ENCODE measurements at regions not wholly inside any gene's neighbourhood (a gene's known extent, or its start where the extent isn't known, plus 50 kb on each side); places are given as distances from the start of the nearest gene placed in this dataset.

DNA sequence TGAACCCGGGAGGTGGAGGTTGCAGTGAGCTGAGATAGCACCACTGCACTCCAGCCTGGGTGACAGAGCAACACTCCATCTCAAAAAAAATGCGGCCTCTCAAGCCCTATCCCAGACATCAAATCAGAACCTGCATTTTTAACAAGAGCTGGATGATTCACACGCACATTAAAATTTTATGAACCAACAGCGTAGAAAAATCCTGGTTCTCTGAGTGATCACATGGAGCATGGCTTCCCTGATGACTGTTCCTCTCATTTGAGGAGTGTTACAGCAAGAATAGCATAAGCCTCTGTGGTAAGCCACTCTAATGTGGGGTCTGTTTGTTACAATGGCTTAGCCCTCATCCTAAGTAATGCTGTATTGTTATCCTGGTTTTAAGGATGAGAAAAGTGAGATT is 163.6 kb downstream of the BRMS1L start:
- no peaks in the 10 kb centered on the region for H4K20me1 ChIP-seq (ENCODE audit: low read depth)
- Mint-ChIP-seq H3K27ac (no peak overlapping the region), H3K9me3 (no peaks in the 10 kb centered on the region)

DNA sequence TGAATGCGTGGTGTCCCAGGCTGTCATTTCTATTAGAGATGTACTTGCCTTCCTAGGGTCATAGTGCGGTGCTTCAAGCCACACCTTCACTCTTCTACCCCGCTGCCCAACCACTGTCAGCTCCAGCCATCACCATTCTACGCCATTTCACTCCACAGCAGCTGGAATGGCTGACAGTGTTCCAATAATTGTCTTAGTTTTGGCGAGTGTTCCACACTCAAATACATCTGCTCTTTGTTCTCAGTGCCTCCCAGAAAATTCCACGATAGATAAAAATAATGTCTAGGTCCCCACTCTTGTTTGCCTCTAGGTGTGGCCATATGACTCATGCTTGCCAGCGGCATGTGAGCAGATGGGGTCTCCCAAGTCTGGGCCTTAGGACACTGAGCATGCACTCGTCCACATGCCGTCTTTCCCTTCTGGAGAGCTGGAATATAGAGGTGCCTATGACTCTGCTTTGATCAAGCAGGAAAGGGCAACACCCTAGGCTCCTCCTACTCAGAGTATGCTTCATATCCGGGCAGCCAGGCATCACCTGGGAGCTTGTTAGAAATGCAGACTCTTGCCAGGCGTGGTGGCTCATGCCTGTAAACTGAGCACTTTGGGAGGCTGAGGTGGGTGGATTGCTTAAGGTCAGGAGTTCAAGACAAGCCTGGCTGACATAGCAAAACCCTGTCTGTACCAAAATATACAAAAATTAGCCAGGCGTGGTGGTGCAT is 163.0 kb downstream of the BRMS1L start:
- no peaks in the 10 kb centered on the region for H3K36me3 ChIP-seq
- Mint-ChIP-seq H3K4me1 (peaks cover 15% of the 10 kb centered on the region), H3K4me3 (no peak overlapping the region), H3K27me3 (ENCODE audit: insufficient read depth, low read depth) (peaks cover 6% of the 10 kb centered on the region), H3K9me3 (no peaks in the 10 kb centered on the region), H3K36me3 (no peaks in the 10 kb centered on the region), H3K27ac (no peak overlapping the region)
- H3K9ac ChIP-seq = no peak overlapping the region
- H4K20me1 ChIP-seq (ENCODE audit: low read depth) = no peaks in the 10 kb centered on the region
- H3K27me3 ChIP-seq = no peaks in the 10 kb centered on the region
- H3K4me1 ChIP-seq = peaks cover 23% of the 10 kb centered on the region
- peaks cover 5% of the 10 kb centered on the region for H3F3A ChIP-seq (ENCODE audit: low read depth)
- no peaks in the 10 kb centered on the region for H3K79me2 ChIP-seq (ENCODE audit: low read depth)
- H3K9me3 ChIP-seq (ENCODE audit: low read depth) = no peaks in the 10 kb centered on the region
- DNase-seq (ENCODE audit: low spot score) = no peak
- no peak overlapping the region for H3K4me2 ChIP-seq
- H2AFZ ChIP-seq (replicated peaks) = no peak overlapping the region
- no peak overlapping the region for H3K27ac ChIP-seq
- TF ChIP-seq, protein P1, sequence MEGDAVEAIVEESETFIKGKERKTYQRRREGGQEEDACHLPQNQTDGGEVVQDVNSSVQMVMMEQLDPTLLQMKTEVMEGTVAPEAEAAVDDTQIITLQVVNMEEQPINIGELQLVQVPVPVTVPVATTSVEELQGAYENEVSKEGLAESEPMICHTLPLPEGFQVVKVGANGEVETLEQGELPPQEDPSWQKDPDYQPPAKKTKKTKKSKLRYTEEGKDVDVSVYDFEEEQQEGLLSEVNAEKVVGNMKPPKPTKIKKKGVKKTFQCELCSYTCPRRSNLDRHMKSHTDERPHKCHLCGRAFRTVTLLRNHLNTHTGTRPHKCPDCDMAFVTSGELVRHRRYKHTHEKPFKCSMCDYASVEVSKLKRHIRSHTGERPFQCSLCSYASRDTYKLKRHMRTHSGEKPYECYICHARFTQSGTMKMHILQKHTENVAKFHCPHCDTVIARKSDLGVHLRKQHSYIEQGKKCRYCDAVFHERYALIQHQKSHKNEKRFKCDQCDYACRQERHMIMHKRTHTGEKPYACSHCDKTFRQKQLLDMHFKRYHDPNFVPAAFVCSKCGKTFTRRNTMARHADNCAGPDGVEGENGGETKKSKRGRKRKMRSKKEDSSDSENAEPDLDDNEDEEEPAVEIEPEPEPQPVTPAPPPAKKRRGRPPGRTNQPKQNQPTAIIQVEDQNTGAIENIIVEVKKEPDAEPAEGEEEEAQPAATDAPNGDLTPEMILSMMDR (IDR thresholded peaks at IDR 0.05) = no peak
- TF ChIP-seq EZH2phosphoT487 (IDR thresholded peaks at IDR 0.05) = no peak
- TF ChIP-seq EZH2 (IDR thresholded peaks at IDR 0.05) = no peak
- H3K4me3 ChIP-seq = no peak overlapping the region

More for the DNA sequence above, 163.6 kb downstream of the BRMS1L start:
- H3K4me3 Mint-ChIP-seq = no peak overlapping the region
- H3K9ac ChIP-seq = no peak overlapping the region
- H3F3A ChIP-seq (ENCODE audit: low read depth) = peaks cover 5% of the 10 kb centered on the region
- H3K27me3 Mint-ChIP-seq (ENCODE audit: insufficient read depth, low read depth) = peaks cover 6% of the 10 kb centered on the region
- H3K27me3 ChIP-seq = no peaks in the 10 kb centered on the region
- no peak overlapping the region for H3K4me2 ChIP-seq
- no peak overlapping the region for H3K4me3 ChIP-seq
- H3K79me2 ChIP-seq (ENCODE audit: low read depth) = no peaks in the 10 kb centered on the region
- H3K36me3 Mint-ChIP-seq = no peaks in the 10 kb centered on the region
- peaks cover 15% of the 10 kb centered on the region for H3K4me1 Mint-ChIP-seq
- TF ChIP-seq, protein P1 (IDR thresholded peaks at IDR 0.05) = no peak
- TF ChIP-seq EZH2phosphoT487 (IDR thresholded peaks at IDR 0.05) (no peak), EZH2 (IDR thresholded peaks at IDR 0.05) (no peak)
- no peaks in the 10 kb centered on the region for H3K36me3 ChIP-seq
- H3K4me1 ChIP-seq = peaks cover 23% of the 10 kb centered on the region
- no peak overlapping the region for H3K27ac ChIP-seq
- H2AFZ ChIP-seq (replicated peaks) = no peak overlapping the region
- DNase-seq (ENCODE audit: low spot score) = no peak
- H3K9me3 ChIP-seq (ENCODE audit: low read depth) = no peaks in the 10 kb centered on the region

DNA sequence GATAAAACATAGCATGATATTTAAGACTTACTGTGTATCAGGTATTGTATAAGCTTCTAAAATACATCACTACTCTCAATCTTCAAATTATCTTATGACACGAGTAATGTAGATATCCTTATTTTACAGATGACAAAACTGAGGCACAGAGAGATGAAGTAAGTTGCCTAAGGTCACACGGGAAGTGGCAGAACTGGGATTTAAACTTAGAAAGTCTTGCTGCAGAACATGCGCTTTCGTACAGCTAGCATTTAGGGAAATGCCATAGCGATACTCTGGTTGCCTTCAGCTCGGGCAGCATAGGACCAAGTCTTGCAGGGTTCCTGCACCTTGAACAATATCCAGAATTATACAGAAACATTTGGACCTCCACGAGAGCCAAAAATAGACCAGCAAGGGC is 162.4 kb downstream of the BRMS1L start:
- Histone ChIP-seq H3F3A (ENCODE audit: low read depth) (peaks cover 5% of the 10 kb centered on the region), H3K27ac (no peak overlapping the region), H3K4me3 (no peak overlapping the region), H3K9ac (no peak overlapping the region), H3K4me2 (no peak overlapping the region), H3K79me2 (ENCODE audit: low read depth) (no peaks in the 10 kb centered on the region), H3K36me3 (no peaks in the 10 kb centered on the region), H3K4me1 (peaks cover 23% of the 10 kb centered on the region), H3K9me3 (ENCODE audit: low read depth) (no peaks in the 10 kb centered on the region), H4K20me1 (ENCODE audit: low read depth) (no peaks in the 10 kb centered on the region), H2AFZ (replicated peaks) (no peak overlapping the region), H3K27me3 (no peaks in the 10 kb centered on the region)
- TF ChIP-seq, protein P1 (IDR thresholded peaks at IDR 0.05) = no peak
- TF ChIP-seq EZH2 (IDR thresholded peaks at IDR 0.05) = no peak
- H3K27ac Mint-ChIP-seq = no peak overlapping the region
- no peak overlapping the region for H3K4me3 Mint-ChIP-seq
- H3K27me3 Mint-ChIP-seq (ENCODE audit: insufficient read depth, low read depth) = peaks cover 6% of the 10 kb centered on the region
- no peaks in the 10 kb centered on the region for H3K9me3 Mint-ChIP-seq
- no peaks in the 10 kb centered on the region for H3K36me3 Mint-ChIP-seq
- peaks cover 15% of the 10 kb centered on the region for H3K4me1 Mint-ChIP-seq
- no peak for DNase-seq (ENCODE audit: low spot score)
